ENCODE measurements at regions not wholly inside any gene's neighbourhood (a gene's known extent, or its start where the extent isn't known, plus 50 kb on each side); places are given as distances from the start of the nearest gene placed in this dataset.

DNA sequence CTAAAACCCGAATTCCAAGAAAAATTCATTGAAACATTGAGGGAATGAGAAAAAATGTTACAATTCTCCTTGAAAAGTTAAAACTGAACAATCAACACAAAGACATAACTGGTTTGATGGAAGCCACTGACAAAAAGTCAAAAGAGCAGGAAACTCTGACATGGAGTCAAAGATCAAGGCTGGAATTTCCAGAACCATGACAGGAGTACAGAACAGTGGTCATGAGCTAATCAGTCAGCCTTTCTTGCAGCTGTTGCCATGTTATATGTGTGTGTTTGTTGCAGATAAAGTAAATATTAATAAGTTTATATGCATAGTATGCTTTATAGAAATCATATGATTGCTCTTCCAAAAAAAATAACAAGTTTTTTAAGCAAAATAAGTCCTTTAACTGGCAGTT lies 184.7 kb upstream of the HCCS start:
- Mint-ChIP-seq H3K9me3 (peaks cover 2% of the 10 kb centered on the region), H3K36me3 (ENCODE audit: low read depth) (no peaks in the 10 kb centered on the region), H3K27ac (no peak overlapping the region), H3K4me1 (no peaks in the 10 kb centered on the region), H3K27me3 (no peaks in the 10 kb centered on the region), H3K4me3 (no peak overlapping the region)
- DNase-seq (no peak), ATAC-seq (ENCODE audit: low read depth) (no peak)
- CTCF ChIA-PET = no interaction called here
- TF ChIP-seq, protein P1, sequence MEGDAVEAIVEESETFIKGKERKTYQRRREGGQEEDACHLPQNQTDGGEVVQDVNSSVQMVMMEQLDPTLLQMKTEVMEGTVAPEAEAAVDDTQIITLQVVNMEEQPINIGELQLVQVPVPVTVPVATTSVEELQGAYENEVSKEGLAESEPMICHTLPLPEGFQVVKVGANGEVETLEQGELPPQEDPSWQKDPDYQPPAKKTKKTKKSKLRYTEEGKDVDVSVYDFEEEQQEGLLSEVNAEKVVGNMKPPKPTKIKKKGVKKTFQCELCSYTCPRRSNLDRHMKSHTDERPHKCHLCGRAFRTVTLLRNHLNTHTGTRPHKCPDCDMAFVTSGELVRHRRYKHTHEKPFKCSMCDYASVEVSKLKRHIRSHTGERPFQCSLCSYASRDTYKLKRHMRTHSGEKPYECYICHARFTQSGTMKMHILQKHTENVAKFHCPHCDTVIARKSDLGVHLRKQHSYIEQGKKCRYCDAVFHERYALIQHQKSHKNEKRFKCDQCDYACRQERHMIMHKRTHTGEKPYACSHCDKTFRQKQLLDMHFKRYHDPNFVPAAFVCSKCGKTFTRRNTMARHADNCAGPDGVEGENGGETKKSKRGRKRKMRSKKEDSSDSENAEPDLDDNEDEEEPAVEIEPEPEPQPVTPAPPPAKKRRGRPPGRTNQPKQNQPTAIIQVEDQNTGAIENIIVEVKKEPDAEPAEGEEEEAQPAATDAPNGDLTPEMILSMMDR (IDR thresholded peaks at IDR 0.05) = no peak
- intact Hi-C loops (cut with micrococcal nuclease) = no loop called here
- POLR2A ChIA-PET = no interaction called here

GRCh38 chrX:10926891-10927290 lies 184.2 kb upstream of the HCCS start:
- Mint-ChIP-seq H3K36me3 (ENCODE audit: low read depth) (no peaks in the 10 kb centered on the region), H3K9me3 (peaks cover 2% of the 10 kb centered on the region), H3K27me3 (no peaks in the 10 kb centered on the region), H3K27ac (no peak overlapping the region), H3K4me3 (no peak overlapping the region), H3K4me1 (no peaks in the 10 kb centered on the region)
- TF ChIP-seq, protein P1 (IDR thresholded peaks at IDR 0.05) = no peak
- intact Hi-C loops (cut with micrococcal nuclease) = no loop called here
- ChIA-PET POLR2A (no interaction called here), CTCF (no interaction called here)
- no peak for ATAC-seq (ENCODE audit: low read depth)
- DNase-seq = no peak

DNA sequence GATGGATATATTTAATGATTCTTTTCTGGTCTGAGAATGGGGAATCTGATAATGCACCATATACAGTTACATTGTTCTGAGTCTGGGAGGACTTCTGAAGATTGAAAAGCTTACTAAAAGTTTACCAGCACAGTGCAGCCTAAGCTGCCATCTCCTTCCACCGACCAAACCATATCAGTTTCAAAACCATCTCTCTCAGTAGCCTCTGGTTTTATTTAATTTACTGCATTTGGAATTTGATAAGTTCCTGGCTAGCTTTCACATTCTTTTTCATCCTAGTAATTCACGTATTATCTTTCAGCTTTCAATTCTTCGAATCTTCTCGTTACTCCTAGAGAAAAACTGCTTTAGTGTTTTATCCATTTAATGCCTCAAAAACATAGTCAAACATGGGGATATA lies 181.4 kb upstream of the HCCS start:
- intact Hi-C loops (cut with micrococcal nuclease) = no loop called here
- no peak for ATAC-seq (ENCODE audit: low read depth)
- Mint-ChIP-seq H3K27ac (no peak overlapping the region), H3K36me3 (ENCODE audit: low read depth) (no peaks in the 10 kb centered on the region), H3K4me1 (no peaks in the 10 kb centered on the region), H3K27me3 (no peaks in the 10 kb centered on the region), H3K9me3 (peaks cover 1% of the 10 kb centered on the region), H3K4me3 (no peak overlapping the region)
- CTCF ChIA-PET = no interaction called here
- POLR2A ChIA-PET = no interaction called here
- TF ChIP-seq, protein P1 (IDR thresholded peaks at IDR 0.05) = no peak
- DNase-seq = no peak

GRCh38 chrX:10930151-10930550 lies 181.0 kb upstream of the HCCS start:
- DNase-seq = no peak

DNA sequence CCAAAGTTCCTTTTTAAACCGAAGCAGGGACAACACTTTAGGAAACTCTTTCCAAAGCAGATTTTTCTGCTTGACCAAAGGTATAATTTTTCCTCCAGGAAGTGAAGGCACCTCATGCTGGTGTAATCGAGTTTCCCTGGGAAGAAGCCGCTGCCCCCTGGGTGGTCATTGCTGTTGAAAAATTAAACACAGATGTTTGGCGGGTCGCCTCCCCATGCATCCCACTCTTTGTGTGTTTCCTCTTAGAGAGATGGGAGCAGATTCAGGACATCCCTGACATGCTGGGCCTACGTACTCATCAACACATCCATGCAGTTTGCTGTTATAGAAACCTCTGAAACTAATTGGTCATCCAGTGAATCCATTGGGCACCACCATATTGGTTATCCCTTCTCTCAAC lies 179.2 kb upstream of the HCCS start:
- CTCF ChIA-PET = no interaction called here
- ATAC-seq (ENCODE audit: low read depth) (no peak), DNase-seq (no peak)
- Mint-ChIP-seq H3K4me3 (no peak overlapping the region), H3K9me3 (no peaks in the 10 kb centered on the region), H3K27me3 (no peaks in the 10 kb centered on the region), H3K27ac (no peak overlapping the region), H3K4me1 (no peaks in the 10 kb centered on the region), H3K36me3 (ENCODE audit: low read depth) (no peaks in the 10 kb centered on the region)
- TF ChIP-seq, protein P1 (IDR thresholded peaks at IDR 0.05) = no peak
- intact Hi-C loops (cut with micrococcal nuclease) = no loop called here
- POLR2A ChIA-PET = no interaction called here

More at GRCh38 chrX:10930151-10930550, 181.0 kb upstream of the HCCS start:
- no peaks in the 10 kb centered on the region for H3K4me1 Mint-ChIP-seq
- no peaks in the 10 kb centered on the region for H3K9me3 Mint-ChIP-seq
- ChIA-PET CTCF (no interaction called here), POLR2A (no interaction called here)
- H3K4me3 Mint-ChIP-seq = no peak overlapping the region
- no peak for ATAC-seq (ENCODE audit: low read depth)
- intact Hi-C loops (cut with micrococcal nuclease) = no loop called here
- no peaks in the 10 kb centered on the region for H3K36me3 Mint-ChIP-seq (ENCODE audit: low read depth)
- no peaks in the 10 kb centered on the region for H3K27me3 Mint-ChIP-seq
- TF ChIP-seq, protein P1 (IDR thresholded peaks at IDR 0.05) = no peak
- no peak overlapping the region for H3K27ac Mint-ChIP-seq
